ENCODE measurements at regions not wholly inside any gene's neighbourhood (a gene's known extent, or its start where the extent isn't known, plus 50 kb on each side); places are given as distances from the start of the nearest gene placed in this dataset.

- no peak for TF ChIP-seq CTCF (IDR thresholded peaks at IDR 0.05)
- no peak for TF ChIP-seq POLR2AphosphoS5 (IDR thresholded peaks at IDR 0.05; ENCODE audit: insufficient read depth in 1 of 2, low read depth in 1 of 2)
- TF ChIP-seq POLR2A (IDR thresholded peaks at IDR 0.05): no peak
Measured at GRCh38 chr7:133164498-133164897, 82.6 kb upstream of the CHCHD3 start.

Data from vagina (tissue), 2 donors.